BE2C (cell line): ENCODE measurements at regions not wholly inside any gene's neighbourhood (a gene's known extent, or its start where the extent isn't known, plus 50 kb on each side); places are given as distances from the start of the nearest gene placed in this dataset.

Experiments
- DNase-seq: peaks from one replicate; pipeline ENCODE4 v3.0.0-alpha.2; 2020
- H3K27me3 ChIP-seq: fragments of 250-450 bp; sonication (Bioruptor Pico); 2 replicates; pipeline ENCODE4 v1.5.1; 2020; ENCODE audit warnings: mild to moderate bottlenecking
- H3K36me3 ChIP-seq: fragments of 250-450 bp; sonication (Bioruptor Pico); 2 replicates; pipeline ENCODE4 v1.5.1; 2020; ENCODE audit warnings: mild to moderate bottlenecking
- H3K4me1 ChIP-seq: fragments of 250-450 bp; sonication (Bioruptor Pico); 2 replicates; pipeline ENCODE4 v1.5.1; 2020
- H3K4me3 ChIP-seq: 2 replicates; pipeline ENCODE4 v1.5.1; 2011; ENCODE audit warnings: low read depth, low read length
- H3K9me3 ChIP-seq: fragments of 250-450 bp; sonication (Bioruptor Pico); 2 replicates; pipeline ENCODE4 v1.5.1; 2020
- TF ChIP-seq, protein P1 (sequence below): IDR thresholded peaks from 2 replicates; pipeline ENCODE4 v1.5.1; 2012; ENCODE audit warnings: mild to moderate bottlenecking, low read depth, low read length

DNA sequence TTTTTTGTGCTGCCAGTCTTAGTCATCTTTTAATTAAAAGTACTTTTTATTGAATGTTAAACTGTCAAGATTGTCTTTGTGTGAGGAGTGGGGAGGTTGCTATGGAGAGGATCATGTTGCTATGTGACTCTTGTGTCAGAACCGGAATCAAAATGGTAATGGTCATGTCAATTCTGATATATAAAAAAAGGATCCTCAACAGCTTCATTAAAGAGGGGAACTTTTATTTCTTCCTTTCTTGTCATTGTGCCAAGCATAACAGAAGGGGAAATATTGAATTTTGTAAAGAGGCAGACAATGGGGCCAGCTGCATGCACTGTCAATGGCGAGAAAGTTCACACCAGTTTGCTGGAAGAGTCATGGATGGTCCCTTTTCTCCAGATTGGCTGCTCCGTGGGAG lies 564.8 kb downstream of the VRK1 start:
- no peak overlapping the region for H3K4me3 ChIP-seq
- no peaks in the 10 kb centered on the region for H3K36me3 ChIP-seq
- no peaks in the 10 kb centered on the region for H3K4me1 ChIP-seq
- no peaks in the 10 kb centered on the region for H3K9me3 ChIP-seq
- no peaks in the 10 kb centered on the region for H3K27me3 ChIP-seq
- TF ChIP-seq, protein P1, sequence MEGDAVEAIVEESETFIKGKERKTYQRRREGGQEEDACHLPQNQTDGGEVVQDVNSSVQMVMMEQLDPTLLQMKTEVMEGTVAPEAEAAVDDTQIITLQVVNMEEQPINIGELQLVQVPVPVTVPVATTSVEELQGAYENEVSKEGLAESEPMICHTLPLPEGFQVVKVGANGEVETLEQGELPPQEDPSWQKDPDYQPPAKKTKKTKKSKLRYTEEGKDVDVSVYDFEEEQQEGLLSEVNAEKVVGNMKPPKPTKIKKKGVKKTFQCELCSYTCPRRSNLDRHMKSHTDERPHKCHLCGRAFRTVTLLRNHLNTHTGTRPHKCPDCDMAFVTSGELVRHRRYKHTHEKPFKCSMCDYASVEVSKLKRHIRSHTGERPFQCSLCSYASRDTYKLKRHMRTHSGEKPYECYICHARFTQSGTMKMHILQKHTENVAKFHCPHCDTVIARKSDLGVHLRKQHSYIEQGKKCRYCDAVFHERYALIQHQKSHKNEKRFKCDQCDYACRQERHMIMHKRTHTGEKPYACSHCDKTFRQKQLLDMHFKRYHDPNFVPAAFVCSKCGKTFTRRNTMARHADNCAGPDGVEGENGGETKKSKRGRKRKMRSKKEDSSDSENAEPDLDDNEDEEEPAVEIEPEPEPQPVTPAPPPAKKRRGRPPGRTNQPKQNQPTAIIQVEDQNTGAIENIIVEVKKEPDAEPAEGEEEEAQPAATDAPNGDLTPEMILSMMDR, result no peak
- no peak for DNase-seq

DNA sequence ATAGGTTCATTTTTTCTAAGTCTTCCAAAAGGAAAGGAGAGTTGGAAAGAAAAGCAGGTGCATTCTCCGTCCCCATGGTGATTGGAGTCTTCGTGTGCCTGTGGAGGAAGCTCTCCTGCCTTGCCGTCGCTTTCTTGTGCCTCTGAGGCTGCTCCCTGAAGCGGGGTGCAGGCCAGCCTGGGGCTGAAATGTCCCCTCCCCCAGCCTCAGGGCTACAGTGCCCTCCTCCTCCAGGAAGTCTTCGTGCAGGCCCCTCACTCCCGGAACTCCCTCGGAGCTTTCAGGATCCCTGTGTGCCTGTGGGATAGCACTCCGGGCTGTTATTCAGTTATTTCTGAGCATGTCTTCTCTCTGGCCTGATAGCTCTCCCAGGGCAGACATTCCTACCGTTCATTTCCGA lies 569.2 kb downstream of the VRK1 start:
- Histone ChIP-seq H3K4me3 (no peak overlapping the region), H3K36me3 (no peaks in the 10 kb centered on the region), H3K27me3 (no peaks in the 10 kb centered on the region), H3K9me3 (no peaks in the 10 kb centered on the region), H3K4me1 (no peaks in the 10 kb centered on the region)
- TF ChIP-seq, protein P1, result no peak
- DNase-seq, result no peak

DNA sequence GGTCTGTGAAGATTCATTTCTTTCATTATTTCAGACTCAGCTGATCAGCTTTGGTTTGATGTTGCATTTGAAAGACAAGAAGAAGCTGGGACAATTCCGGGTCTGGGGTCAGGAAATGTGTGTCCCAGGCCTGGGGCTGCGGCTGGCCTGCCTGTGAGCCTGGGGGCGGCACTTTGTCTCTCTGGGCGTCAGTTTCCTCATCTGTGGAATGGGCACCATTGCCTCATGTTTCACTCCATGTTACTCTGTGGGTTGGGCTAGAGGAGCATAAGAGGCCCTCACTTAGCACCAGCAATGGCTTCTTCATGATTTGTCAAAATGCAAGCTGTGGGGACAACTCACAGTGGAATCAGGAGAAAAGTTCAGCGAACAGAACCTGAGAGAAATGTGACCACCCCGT lies 570.1 kb downstream of the VRK1 start:
- Histone ChIP-seq H3K36me3 (no peaks in the 10 kb centered on the region), H3K4me3 (no peak overlapping the region), H3K4me1 (no peaks in the 10 kb centered on the region), H3K9me3 (no peaks in the 10 kb centered on the region), H3K27me3 (no peaks in the 10 kb centered on the region)
- TF ChIP-seq, protein P1, result no peak
- no peak for DNase-seq

DNA sequence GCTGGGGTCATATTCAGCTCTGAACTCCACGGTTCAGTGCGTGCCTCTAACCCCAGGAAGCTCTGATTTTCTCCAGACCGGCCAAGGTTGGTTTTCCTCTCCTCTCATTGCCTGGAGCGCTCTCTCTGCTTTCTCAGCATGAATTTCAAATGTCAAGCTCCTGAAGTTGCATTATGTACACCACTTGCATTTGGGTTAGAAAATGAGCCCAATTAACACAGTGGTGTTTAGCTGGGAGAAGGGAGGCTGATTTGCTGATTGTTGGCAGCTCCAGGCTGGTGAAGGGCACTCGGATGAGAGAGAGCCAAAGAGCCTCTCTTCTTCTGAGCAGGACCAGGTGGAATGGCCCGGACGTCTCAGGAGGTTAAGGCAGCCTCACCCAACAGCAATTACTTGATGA lies 570.9 kb downstream of the VRK1 start:
- Histone ChIP-seq H3K4me1 (no peaks in the 10 kb centered on the region), H3K9me3 (no peaks in the 10 kb centered on the region), H3K36me3 (no peaks in the 10 kb centered on the region), H3K27me3 (no peaks in the 10 kb centered on the region), H3K4me3 (no peak overlapping the region)
- TF ChIP-seq, protein P1, result no peak
- no peak for DNase-seq

DNA sequence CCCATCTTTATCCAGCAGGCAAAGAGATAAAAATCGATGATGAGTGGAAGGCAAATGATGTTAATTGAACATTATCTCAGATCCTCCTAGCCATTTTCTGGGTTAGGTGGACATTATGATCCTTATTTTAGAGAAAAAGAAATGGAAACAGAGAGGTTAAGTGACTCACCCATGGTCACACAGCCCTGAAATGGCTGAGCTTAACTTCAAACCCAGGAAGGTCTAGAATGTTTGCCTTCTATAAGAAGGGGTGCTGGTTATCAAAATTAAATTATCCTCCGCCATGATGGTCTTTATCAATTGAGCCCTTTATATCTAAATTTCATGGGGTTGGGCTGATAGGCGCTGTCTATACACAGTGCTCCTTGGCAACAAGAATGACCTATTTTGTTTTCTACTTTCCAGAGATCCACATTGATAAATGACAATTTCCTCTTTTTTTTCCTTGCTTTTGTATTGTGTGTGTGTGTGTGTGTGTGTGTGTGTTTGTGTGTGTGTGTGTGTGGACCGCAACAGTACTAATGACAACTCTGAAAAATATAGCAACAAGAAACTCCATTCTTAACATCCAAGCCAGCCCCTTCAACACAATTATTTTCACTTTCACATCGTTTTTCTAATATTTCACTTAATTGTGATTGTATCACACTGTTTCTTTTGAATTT lies 571.9 kb downstream of the VRK1 start:
- Histone ChIP-seq H3K4me1 (no peaks in the 10 kb centered on the region), H3K4me3 (no peak overlapping the region), H3K9me3 (no peaks in the 10 kb centered on the region), H3K27me3 (no peaks in the 10 kb centered on the region), H3K36me3 (no peaks in the 10 kb centered on the region)
- no peak for DNase-seq
- TF ChIP-seq, protein P1, result no peak

DNA sequence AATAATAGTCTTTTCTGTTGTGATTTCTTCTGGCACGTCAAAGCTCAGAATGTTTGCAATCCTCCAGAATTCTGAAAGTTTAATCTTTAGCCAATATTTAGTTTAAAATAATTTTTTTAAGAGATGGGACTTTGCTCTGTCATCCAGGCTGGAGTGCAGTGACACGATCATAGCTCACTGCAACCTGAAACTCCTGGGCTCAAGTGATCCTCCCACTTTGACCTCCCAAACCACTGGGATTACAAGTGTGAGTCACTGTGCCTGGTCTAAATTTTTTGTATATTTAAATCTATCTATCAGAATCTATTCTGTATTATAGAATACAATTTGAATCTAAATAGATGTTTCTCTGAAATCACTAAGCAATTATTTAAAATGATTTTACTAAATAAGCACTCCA lies 572.7 kb downstream of the VRK1 start:
- Histone ChIP-seq H3K4me1 (no peaks in the 10 kb centered on the region), H3K9me3 (no peaks in the 10 kb centered on the region), H3K4me3 (no peak overlapping the region), H3K27me3 (no peaks in the 10 kb centered on the region), H3K36me3 (no peaks in the 10 kb centered on the region)
- DNase-seq, result no peak
- TF ChIP-seq, protein P1, result no peak
